ENCODE measurements at regions not wholly inside any gene's neighbourhood (a gene's known extent, or its start where the extent isn't known, plus 50 kb on each side); places are given as distances from the start of the nearest gene placed in this dataset.
A peak's percentile ranks its signal among the peaks of the same experiment; 100 is the strongest.

GRCh38 chr6:22737331-22737730, 168.0 kb downstream of the HDGFL1 start:
- WGBS, 4 donors, result 35 to 55% (median 49%) methylated on average over 5 of the region's 5 CpGs
- no peak overlapping the region for H3K27ac ChIP-seq
- ATAC-seq, result peak in 2 of 4 donors; percentile 32 to 73

DNA sequence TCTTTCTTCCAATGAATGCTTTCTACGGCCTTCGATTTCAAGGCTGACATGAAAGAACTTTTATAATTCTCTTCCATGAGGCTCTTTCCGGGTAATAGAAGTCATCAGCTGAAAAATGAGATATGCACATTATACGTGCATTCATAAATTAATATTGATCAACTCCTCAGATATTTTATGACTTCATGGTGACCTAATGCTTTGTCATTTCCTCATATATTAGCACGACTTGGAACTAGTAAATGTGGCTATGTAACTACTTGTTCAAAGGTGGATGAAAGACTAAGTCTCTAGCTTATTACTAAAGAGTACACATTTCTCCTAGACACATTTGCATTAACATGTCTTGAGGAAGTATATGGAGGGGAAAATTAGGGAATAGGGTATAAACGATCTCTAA, 168.8 kb downstream of the HDGFL1 start:
- no peaks in the 10 kb centered on the region for H3K27me3 ChIP-seq
- H3K27ac ChIP-seq, result no peak overlapping the region
- 88 to 96% (median 96%) methylated on average over 6 of the region's 6 CpGs for WGBS, 4 donors
- no peaks in the 10 kb centered on the region for H3K36me3 ChIP-seq
- no peaks in the 10 kb centered on the region for H3K4me1 ChIP-seq
- no peaks in the 10 kb centered on the region for H3K9me3 ChIP-seq
- intact Hi-C loops (cut with DNase I), result loop anchor here in 4 of 10 donors (5.0 to 10.0 kb wide), 3 partner anchors 113 to 1143 kb away; partner anchors contain the start of gene SOX4 (in 3 of the 4)
- H3K4me3 ChIP-seq, result no peak overlapping the region
- TF ChIP-seq CTCF (IDR thresholded peaks at IDR 0.05) (no peak), POLR2A (IDR thresholded peaks at IDR 0.05) (no peak)
- DNase-seq (no peak), ATAC-seq (no peak)

More at GRCh38 chr6:22737331-22737730, 168.0 kb downstream of the HDGFL1 start:
- Histone ChIP-seq H3K4me1 (peaks cover 0 to 6% (median 0%) of the 10 kb centered on the region in 12 donors), H3K36me3 (no peaks in the 10 kb centered on the region), H3K9me3 (no peaks in the 10 kb centered on the region), H3K27me3 (no peaks in the 10 kb centered on the region), H3K4me3 (no peak overlapping the region)
- intact Hi-C loops (cut with DNase I), result loop anchor here in 4 of 10 donors (5.0 to 10.0 kb wide), 3 partner anchors 113 to 1143 kb away; partner anchors contain the start of gene SOX4 (in 3 of the 4)
- TF ChIP-seq CTCF (IDR thresholded peaks at IDR 0.05), result peak; percentile 35 to 77 (median 56)
- TF ChIP-seq POLR2A (IDR thresholded peaks at IDR 0.05), result no peak
- peak in 3 of 5 donors; percentile 13 to 57 (median 28) for DNase-seq

DNA sequence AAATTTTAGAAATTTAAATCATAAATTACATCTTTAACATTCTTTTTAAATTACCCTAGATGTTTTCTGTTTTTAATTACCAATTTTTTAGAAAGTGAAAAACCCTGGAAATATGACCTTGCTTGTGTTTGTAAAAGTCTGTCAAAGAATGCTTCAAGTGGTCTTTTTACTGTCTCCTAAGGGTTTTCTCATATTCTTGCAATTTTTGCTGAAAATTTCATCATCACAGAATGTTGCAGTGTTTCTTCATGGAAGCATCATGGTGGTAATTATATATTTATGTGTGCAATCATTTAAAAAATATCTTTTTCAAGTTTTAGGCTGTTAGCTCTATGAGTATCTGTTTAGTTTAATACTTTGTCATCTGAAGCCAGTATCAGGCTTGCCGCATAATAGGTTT, 178.2 kb downstream of the HDGFL1 start:
- no peak for TF ChIP-seq CTCF (IDR thresholded peaks at IDR 0.05)
- no peak for TF ChIP-seq POLR2A (IDR thresholded peaks at IDR 0.05)
- ATAC-seq, result no peak
- Histone ChIP-seq H3K27ac (no peak overlapping the region), H3K4me3 (no peak overlapping the region), H3K27me3 (no peaks in the 10 kb centered on the region), H3K36me3 (no peaks in the 10 kb centered on the region), H3K9me3 (no peaks in the 10 kb centered on the region), H3K4me1 (no peaks in the 10 kb centered on the region)
- intact Hi-C loops (cut with DNase I), result no loop called here
- no peak for DNase-seq
- WGBS, 4 donors, result 2 to 100% (median 74%) methylated on average over 1 of the region's 1 CpG

DNA sequence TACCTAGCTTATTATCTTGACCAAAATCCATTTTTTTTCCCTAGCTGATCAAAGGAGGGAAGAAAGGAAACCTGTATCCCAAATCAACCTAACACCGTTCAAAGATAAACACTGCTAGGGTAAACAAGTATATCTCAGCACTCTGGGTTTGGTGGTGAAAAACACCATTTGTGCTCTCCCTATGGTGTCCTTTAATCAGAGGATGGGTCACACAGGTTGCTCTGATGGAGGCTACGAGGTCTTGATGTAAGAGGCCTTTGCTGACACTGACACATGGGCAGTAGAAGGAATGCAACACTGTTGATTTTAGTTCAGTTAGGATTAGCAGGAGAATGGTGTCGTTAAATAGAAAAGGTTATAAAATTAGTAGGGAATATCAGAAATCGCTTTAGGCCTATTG, 179.3 kb downstream of the HDGFL1 start:
- no peaks in the 10 kb centered on the region for H3K36me3 ChIP-seq
- H3K27me3 ChIP-seq, result no peaks in the 10 kb centered on the region
- H3K4me1 ChIP-seq, result no peaks in the 10 kb centered on the region
- ATAC-seq (no peak), DNase-seq (no peak)
- H3K9me3 ChIP-seq, result no peaks in the 10 kb centered on the region
- H3K27ac ChIP-seq, result no peak overlapping the region
- no peak for TF ChIP-seq CTCF (IDR thresholded peaks at IDR 0.05)
- TF ChIP-seq POLR2A (IDR thresholded peaks at IDR 0.05), result no peak
- 82 to 91% (median 89%) methylated on average over 4 of the region's 4 CpGs for WGBS, 4 donors
- intact Hi-C loops (cut with DNase I), result no loop called here
- no peak overlapping the region for H3K4me3 ChIP-seq
